ENCODE measurements at regions not wholly inside any gene's neighbourhood (a gene's known extent, or its start where the extent isn't known, plus 50 kb on each side); places are given as distances from the start of the nearest gene placed in this dataset.
"Not testable (repeated sequence)": the region's sequence is repeated elsewhere in the genome, so short reads cannot be mapped to it uniquely, and the experiment has no call there.

GRCh38 chr13:54077569-54077968 lies 1049.0 kb downstream of the OLFM4 start:
- no peaks in the 10 kb centered on the region for H3K36me3 ChIP-seq
- H3K4me3 ChIP-seq = no peak overlapping the region
- intact Hi-C loops (cut with DNase I; ENCODE audit: low total_unique reads) = no loop called here
- H3K27ac ChIP-seq = no peak overlapping the region
- H3K27me3 ChIP-seq (replicated peaks in 1 of 7) = no peaks in the 10 kb centered on the region
- no peaks in the 10 kb centered on the region for H3K4me1 ChIP-seq
- peaks cover 0 to 34% (median 10%) of the 10 kb centered on the region in 8 donors for H3K9me3 ChIP-seq
- DNase-seq = no peak
- TF ChIP-seq CTCF (IDR thresholded peaks at IDR 0.05 in 8 of 11, conservative IDR thresholded peaks at IDR 0.05 in 3 of 11) = no peak
- TF ChIP-seq POLR2A (IDR thresholded peaks at IDR 0.05) = no peak
- TF ChIP-seq POLR2AphosphoS5 (IDR thresholded peaks at IDR 0.05) = no peak

- H3K4me3 ChIP-seq = no peak overlapping the region
- no peak overlapping the region for H3K27ac ChIP-seq
- no peaks in the 10 kb centered on the region for H3K4me1 ChIP-seq
- no peak for TF ChIP-seq POLR2A (IDR thresholded peaks at IDR 0.05)
- TF ChIP-seq POLR2AphosphoS5 (IDR thresholded peaks at IDR 0.05) = no peak
- TF ChIP-seq CTCF (IDR thresholded peaks at IDR 0.05 in 8 of 11, conservative IDR thresholded peaks at IDR 0.05 in 3 of 11) = no peak
- 54 to 69% (median 59%) methylated on average over 3 of the region's 3 CpGs for WGBS, 5 donors
- DNase-seq = no peak
- intact Hi-C loops (cut with DNase I; ENCODE audit: low total_unique reads) = no loop called here
- H3K36me3 ChIP-seq = no peaks in the 10 kb centered on the region
- H3K9me3 ChIP-seq = peaks cover 0 to 30% (median 10%) of the 10 kb centered on the region in 8 donors
- no peaks in the 10 kb centered on the region for H3K27me3 ChIP-seq (replicated peaks in 1 of 7)
Measured at GRCh38 chr13:54078271-54078870, 1049.8 kb downstream of the OLFM4 start.

- H3K4me1 ChIP-seq; H3K36me3 ChIP-seq; H3K27ac ChIP-seq; DNase-seq; intact Hi-C loops (cut with DNase I; ENCODE audit: low total_unique reads); H3K4me3 ChIP-seq; H3K27me3 ChIP-seq (replicated peaks in 1 of 7): not testable (repeated sequence)
- 84 to 93% (median 90%) methylated on average over 11 of the region's 11 CpGs for WGBS, 5 donors
- H3K9me3 ChIP-seq = peaks cover 0 to 30% (median 10%) of the 10 kb centered on the region in 8 donors
Measured at GRCh38 chr13:54082309-54082708, 1053.7 kb downstream of the OLFM4 start.

- no peaks in the 10 kb centered on the region for H3K4me1 ChIP-seq
- H3K27me3 ChIP-seq (replicated peaks in 1 of 7) = no peaks in the 10 kb centered on the region
- no peak for TF ChIP-seq POLR2A (IDR thresholded peaks at IDR 0.05)
- TF ChIP-seq CTCF (IDR thresholded peaks at IDR 0.05 in 8 of 11, conservative IDR thresholded peaks at IDR 0.05 in 3 of 11) = no peak
- no peak for TF ChIP-seq POLR2AphosphoS5 (IDR thresholded peaks at IDR 0.05)
- H3K9me3 ChIP-seq = peaks cover 0 to 41% (median 7%) of the 10 kb centered on the region in 8 donors
- WGBS, 5 donors = 80 to 100% (median 88%) methylated on average over 1 of the region's 1 CpG
- no peaks in the 10 kb centered on the region for H3K36me3 ChIP-seq
- peak; percentile 51 for DNase-seq
- H3K4me3 ChIP-seq = no peak overlapping the region
- intact Hi-C loops (cut with DNase I; ENCODE audit: low total_unique reads) = no loop called here
- H3K27ac ChIP-seq = no peak overlapping the region
Measured at GRCh38 chr13:54091884-54092283, 1063.3 kb downstream of the OLFM4 start.

GRCh38 chr13:54092686-54093085 lies 1064.1 kb downstream of the OLFM4 start:
- peak; percentile 63 for DNase-seq
- no peaks in the 10 kb centered on the region for H3K36me3 ChIP-seq
- H3K27ac ChIP-seq = no peak overlapping the region
- intact Hi-C loops (cut with DNase I; ENCODE audit: low total_unique reads) = no loop called here
- 83 to 96% (median 86%) methylated on average over 7 to 8 of the region's 8 CpGs for WGBS, 5 donors
- H3K4me1 ChIP-seq = no peaks in the 10 kb centered on the region
- peaks cover 0 to 36% (median 7%) of the 10 kb centered on the region in 8 donors for H3K9me3 ChIP-seq
- H3K27me3 ChIP-seq (replicated peaks in 1 of 7) = no peaks in the 10 kb centered on the region
- TF ChIP-seq CTCF (IDR thresholded peaks at IDR 0.05 in 8 of 11, conservative IDR thresholded peaks at IDR 0.05 in 3 of 11) = no peak
- no peak for TF ChIP-seq POLR2AphosphoS5 (IDR thresholded peaks at IDR 0.05)
- no peak for TF ChIP-seq POLR2A (IDR thresholded peaks at IDR 0.05)
- H3K4me3 ChIP-seq = no peak overlapping the region

All from spleen (tissue), 11 donors.